Activated CD4-positive, alpha-beta T cell treated with anti-CD3 and anti-CD28 coated beads, Interleukin-2, amount 50 U/mL, for 4 hours (primary cell): ENCODE measurements at regions not wholly inside any gene's neighbourhood (a gene's known extent, or its start where the extent isn't known, plus 50 kb on each side); places are given as distances from the start of the nearest gene placed in this dataset.
"Not testable (repeated sequence)": the region's sequence is repeated elsewhere in the genome, so short reads cannot be mapped to it uniquely, and the experiment has no call there.

Experiments used
- DNase-seq, 2 experiments: peaks; one replicate each; pipeline ENCODE4 v3.0.0-alpha.2; 2020

- DNase-seq, result no peak
Observed at GRCh38 chr7:3138206-3138605, 94.5 kb upstream of the CARD11 start.

- DNase-seq, result no peak
Observed at GRCh38 chr7:3138997-3139396, 95.3 kb upstream of the CARD11 start.

DNA sequence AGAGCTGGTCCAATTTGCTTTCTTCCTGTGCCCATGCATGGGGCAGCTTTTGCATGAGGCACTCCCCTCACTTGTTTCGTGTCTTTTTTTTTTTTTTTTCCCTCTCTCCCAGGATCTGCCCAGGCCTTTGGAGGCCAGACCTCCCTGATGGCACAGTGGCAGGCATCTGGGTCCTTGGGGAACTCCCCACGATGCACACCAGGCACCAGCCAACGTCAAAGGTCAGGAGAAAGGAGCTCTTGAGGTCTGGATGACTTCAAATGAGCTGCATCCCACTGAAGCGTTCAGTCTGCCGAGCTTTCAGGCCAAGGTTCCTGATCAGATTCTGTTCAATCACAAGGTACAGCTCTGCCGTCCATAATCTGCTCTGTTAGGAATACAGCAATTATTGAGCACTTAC, 97.2 kb upstream of the CARD11 start:
- DNase-seq, result no peak

- DNase-seq, result no peak
Observed at GRCh38 chr7:3141326-3141725, 97.7 kb upstream of the CARD11 start.

DNA sequence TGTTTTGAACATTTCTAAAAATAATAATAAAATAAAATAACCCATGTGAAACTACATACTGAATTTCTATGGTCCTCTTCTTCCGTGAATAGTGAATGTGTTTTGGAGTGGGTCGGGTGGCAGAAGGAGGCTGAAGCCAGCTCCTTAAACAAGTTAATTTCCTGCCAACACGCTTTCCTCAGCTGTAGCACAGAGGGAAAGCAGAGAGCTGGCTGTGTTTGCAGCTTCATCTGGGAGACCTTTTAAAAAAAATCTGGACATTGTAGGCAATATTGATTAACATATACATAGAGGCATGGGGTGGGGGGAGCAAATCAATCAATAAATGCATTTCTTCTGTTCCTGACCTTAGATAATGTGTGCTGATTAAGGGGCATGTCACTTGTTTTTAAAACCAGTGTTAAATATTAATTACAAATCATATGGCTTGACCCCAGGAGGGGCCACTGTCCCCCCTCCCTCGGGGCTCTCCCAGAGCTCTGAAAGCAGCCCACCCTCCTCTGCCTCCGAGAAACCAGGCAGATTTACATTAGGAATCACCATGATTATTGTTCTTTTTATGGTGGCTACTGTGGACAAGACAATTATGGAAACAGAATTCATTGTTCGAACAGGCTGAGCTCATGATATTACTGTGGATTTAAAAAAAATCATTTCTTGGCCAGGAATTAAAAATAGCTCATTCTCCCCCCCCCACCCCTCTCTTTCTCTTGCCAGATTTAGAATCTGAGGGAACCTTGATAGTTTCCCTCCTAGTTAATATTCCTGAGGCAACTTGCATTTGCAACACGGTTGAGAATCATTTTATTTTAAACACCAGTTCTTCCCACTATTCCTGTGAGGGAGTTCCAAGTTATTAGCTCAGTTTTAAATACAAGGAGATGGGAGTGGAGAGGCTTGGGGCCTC, 100.5 kb upstream of the CARD11 start:
- DNase-seq, result no peak

DNA sequence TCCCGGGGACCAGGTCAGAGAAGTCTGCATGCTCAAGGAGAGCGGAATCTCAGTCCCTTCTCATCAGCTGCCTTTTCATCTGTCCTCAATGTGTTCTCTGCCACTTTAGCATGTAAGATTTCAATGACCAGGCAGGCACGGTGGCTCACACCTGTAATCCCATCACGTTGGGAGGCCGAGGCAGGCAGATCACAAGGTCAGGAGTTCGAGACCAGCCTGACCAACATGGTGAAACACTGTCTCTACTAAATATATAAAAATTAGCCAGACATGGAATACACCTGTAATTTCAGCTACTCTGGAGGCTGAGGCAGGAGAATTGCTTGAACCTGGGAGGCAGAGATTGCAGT, 101.1 kb upstream of the CARD11 start:
- not testable (repeated sequence) for DNase-seq

- DNase-seq, result no peak
Observed at GRCh38 chr7:3146571-3147226, 103.0 kb upstream of the CARD11 start.

DNA sequence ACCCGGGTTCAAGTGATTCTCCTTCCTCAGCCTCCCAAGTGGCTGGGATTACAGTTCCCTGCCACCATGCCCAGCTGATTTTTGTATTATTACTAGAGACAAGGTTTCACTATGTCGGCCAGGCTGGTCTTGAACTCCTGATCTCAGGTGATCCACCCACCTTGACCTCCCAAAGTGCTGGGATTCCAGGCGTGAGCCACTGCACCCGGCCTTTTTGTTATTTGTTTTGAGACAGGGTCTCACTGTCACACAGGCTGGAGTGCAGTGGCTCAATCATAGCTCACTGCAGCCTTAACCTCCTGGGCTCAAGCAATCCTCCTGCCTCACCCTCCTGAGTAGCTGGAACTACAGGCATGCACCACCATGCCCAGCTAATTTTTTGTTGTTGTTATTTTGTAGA, 104.8 kb upstream of the CARD11 start:
- not testable (repeated sequence) for DNase-seq

DNA sequence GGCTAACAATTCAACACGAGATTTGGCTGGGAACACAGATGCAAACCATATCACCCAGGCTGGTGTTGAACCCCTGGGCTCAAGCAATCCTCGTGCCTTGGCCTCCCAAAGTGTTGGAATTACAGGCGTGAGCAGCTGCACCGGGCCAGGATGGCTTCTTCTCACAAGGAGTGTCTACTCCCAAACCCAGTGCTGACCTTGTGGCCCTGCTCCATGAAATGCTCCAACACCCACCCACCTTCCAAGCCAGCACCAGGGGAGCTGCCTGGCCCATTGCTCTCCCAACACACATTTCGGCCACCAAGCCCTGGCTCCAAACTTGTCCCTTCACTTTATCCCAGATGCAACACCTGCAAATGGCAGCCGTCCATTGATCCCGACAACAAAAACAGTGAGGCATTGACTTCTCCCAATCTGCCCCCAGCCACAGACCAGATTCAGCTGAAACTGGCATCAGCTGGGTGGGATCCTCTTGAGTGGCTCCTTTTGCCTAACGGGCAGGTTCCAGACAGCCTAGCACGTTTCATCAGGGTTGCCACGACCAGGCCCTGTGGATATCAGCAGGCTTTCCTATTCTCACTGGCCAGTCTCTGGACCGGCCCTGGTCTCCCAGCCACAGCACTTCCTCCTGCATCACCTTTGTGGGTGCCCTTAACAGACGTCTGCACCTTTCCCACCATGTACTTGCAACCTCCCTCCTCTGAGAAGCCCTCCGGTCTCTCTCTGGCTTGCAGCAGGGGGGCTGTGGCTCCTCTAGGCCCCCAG, 105.7 kb upstream of the CARD11 start:
- no peak for DNase-seq

DNA sequence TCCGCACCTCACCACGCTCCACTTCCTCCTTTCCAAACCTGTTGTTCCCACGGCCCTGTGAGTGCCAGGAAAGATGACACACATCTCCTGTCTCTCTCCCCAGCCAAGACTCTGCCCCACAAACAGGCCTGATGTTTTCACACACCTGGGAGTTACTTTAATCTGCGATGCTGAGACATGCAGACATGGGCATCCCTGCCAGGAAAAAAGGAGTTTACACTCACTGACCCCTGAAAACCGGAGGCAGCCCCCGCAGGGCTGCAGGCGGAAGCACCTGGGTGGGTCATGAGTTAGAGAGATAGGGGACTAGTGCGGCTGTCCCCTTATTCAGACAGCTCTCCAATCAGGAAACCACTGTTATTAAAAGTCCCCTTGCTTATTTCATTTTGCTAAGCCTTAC, 106.4 kb upstream of the CARD11 start:
- no peak for DNase-seq

DNA sequence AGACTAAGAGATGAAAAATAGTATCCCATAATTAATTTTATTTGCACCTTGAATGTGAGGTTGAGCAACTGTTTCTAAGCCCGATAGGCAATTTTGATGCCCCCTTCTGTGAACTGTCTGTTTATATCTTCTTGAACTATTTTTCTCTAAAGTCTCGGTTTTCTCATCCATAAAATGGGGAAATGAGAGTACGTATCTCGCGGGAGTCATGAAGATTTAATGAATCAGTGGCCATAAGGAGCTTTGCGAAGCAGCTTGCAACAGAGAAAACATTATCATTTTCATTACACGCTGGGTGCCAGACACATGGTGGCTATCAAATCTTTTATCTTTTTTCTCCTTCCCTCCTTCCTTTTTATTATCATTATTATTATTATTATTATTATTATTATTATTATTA, 108.1 kb upstream of the CARD11 start:
- DNase-seq, result no peak

DNA sequence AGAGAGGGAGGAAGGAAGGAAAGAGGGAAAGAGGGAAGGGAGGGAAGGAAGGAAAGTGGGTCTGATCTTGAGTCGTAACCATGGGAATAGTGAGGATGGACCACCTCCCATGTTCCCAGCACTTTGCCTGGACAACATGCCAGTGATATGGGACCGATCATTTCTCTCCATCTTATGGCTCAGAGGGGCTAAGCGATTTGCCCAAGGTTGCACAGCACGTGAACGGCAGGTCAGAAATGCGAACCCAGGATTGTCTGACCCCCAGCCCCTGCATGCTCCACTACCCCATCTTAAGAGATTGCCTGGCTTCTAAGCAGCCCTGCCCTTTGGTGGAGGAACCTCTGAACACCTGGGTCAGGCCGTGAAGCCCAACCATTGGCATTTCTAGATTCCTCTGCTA, 109.0 kb upstream of the CARD11 start:
- DNase-seq, result no peak

GRCh38 chr7:3153118-3153517, 109.5 kb upstream of the CARD11 start:
- no peak for DNase-seq

DNA sequence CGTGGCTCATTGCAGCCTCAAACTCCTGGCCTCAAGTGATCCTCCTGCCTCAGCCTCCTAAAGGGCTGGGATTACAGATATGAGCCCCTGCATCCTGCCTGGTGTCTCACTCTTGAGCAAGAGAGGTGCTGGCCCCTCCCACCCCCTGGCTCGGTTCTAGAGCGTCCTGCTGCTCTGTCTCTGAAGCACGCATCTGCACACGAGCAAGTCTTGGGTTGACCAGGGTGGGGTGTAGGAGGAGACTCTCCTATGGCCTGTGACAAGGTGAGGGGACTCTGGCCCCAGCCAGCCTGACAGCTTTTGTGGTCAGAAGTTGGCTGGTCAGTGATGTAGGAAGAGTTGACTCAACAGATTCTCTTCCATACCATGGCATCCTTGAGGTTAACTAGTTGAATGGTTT, 110.7 kb upstream of the CARD11 start:
- DNase-seq, result no peak

DNA sequence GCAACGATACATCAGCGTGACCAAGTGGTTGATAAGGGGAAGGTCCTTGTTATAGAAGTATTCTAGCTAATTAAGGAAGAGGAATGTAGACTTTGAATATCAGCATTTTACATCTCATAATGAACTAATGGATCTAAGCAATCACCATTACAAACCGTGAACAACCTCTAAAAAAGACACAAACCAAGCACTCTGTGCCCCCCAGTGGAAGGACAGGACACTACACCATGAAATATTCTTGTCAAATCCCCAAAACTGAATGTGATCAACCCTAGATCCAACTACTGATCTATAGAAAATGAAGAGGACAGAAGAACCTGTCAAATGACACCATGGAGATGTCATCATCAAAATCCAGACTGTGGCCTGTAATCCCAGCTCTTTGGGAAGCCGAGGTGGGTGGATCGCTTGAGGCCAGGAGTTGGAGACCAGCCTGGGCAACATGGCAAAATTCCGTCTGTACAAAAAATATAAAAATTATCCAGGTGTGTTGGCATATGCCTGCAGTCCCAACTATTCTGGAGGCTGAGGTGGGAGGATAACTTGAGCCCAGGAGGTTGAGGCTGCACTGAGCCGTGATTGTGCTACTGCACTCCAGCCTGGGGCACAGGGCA, 111.3 kb upstream of the CARD11 start:
- DNase-seq, result peak; percentile 47 to 48

DNA sequence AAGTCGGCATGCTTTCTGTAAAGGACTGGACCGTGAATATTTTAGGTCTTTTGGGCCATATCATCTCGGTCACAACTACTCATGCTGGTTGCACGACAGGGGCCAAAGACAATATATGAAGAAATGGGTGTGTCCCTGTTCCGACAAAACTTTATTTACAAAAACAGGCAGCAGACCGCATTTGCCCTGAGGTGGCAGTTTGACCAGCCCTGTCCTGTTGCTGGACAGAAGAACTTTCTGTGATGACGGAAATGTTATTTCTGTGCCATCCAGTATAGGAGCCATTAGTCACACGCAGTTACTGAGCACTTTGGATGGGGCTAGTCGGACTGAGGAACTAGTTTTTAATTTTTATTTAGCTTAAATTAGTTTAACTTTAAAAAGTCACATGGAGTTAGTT, 112.8 kb upstream of the CARD11 start:
- DNase-seq, result no peak

DNA sequence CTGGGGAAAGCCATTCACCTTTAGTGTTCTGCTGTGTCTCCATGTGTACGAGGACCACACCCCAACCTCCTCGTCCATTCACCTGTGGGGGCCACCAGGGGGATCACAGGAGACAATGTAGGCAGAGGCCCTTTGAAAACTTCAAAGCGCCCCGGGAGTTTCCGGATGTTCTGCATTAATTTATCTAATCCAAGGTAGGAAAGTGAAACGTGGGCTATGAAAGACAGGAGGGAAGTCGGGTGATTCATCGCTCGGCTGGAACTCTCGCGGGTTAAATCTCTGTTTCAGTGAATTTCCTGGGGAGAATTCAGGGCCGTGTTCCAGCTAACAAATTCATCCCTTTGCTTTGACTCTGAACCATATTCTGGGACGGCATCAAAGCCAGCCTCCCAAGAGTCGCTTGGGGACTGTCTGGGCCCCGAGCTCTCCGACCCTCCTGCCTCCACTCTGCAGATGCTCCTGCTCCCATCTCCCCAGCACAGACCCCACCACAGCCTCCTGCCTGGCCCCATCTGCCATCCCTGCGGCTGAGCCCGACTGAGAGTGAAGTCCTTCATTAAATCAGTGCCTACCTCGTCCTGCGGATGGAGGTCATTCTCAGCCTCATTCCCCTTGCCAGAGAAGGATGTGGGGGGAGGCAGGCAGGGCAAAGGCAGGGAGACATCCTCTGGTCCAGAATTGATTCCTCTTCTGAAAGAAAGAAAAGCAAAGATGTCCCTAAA, 114.1 kb upstream of the CARD11 start:
- no peak for DNase-seq

DNA sequence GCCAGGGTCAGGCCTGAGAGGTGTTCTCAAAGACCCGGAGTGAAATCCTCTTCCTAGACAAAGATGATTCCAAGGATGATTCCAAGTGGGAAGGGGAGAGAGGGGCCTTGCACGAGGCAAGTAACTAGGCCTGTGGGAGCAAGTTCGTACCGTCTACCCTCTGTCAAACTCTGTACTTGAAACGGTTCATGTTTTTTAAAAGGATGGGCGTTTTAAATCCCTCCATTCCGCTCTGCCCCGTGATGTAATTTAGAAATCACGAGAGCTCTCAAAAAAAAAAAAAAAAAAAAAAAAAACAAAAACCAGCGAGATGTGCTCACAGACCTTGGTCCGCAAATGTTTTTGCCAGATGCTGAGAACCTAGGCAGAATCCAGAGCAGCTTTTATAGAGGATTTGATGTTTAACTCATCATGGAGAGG, 114.7 kb upstream of the CARD11 start:
- DNase-seq, result no peak

DNA sequence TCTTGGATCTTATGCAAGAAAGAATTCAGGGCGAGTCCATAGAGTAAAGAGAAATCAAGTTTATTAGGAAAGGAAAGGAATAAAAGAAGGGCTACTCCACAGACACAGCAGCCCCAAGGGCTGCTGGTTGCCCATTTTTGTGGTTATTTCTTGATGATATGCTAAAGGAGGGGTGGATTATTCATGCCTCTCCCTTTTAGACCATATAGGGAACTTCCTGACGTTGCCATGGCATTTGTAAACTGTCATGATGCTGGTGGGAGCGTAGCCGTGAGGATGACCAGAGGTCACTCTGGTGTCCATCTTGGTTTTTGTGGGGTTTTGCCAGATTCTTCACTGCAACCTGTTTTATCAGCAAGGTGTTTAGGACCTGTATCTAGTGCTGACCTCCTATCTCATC, 115.4 kb upstream of the CARD11 start:
- no peak for DNase-seq

DNA sequence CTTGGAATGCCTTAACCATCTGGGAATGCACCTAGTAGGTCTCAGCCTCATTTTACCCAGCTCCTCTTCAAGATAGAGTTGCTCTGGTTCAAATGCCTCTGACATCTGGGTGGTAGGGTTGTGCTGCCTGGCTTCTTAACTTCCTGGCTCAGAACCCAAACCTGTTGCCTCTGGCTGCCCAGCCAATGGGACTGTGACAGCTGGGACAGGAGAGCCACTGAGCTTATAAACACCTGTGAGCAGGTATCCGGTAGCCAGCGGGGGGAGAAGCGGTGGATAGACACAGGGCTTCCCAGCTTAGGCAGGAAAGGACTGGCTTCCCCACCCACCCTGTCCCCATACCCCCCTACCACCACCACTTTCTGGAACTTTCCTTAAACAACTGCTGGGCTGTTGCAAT, 115.8 kb upstream of the CARD11 start:
- DNase-seq, result no peak

DNA sequence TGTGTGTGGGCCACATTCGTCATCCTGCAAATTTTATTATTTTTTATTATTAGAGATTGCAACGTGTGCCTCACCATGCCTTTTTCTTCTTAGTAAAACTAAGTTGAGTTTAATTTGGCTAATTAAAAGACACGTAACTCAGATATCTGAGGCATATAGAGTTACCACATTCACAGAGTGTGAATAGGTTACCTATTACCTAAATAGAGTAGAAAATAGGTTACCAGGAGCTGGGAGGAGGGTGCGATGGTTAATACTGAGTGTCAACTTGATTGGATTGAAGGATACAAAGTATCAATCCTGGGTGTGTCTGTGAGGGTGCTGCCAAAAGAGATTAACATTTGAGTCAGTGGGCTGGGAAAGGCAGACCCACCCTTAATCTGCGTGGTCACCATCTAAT, 116.3 kb upstream of the CARD11 start:
- DNase-seq, result not testable (repeated sequence)

GRCh38 chr7:3162289-3162688, 118.6 kb upstream of the CARD11 start:
- DNase-seq, result no peak

GRCh38 chr7:3162798-3163197, 119.1 kb upstream of the CARD11 start:
- DNase-seq, result not testable (repeated sequence)
